OCI-M2 (cell line): ENCODE measurements at regions not wholly inside any gene's neighbourhood (a gene's known extent, or its start where the extent isn't known, plus 50 kb on each side); places are given as distances from the start of the nearest gene placed in this dataset.

Experiments used
- DNase-seq: peaks from one replicate; lab custom pipeline; 2025; ENCODE audit not compliant: unreplicated experiment; lab: John Stamatoyannopoulos, UW

- no peak for DNase-seq
Observed at GRCh38 chr3:161794551-161794950, 297.9 kb downstream of the OTOL1 start.

- no peak for DNase-seq
Observed at GRCh38 chr3:161796312-161796711, 299.7 kb downstream of the OTOL1 start.

- no peak for DNase-seq
Observed at GRCh38 chr3:161796780-161797179, 300.2 kb downstream of the OTOL1 start.

GRCh38 chr3:161798016-161798415 is 301.4 kb downstream of the OTOL1 start:
- no peak for DNase-seq

- no peak for DNase-seq
Observed at GRCh38 chr3:161800985-161801559, 304.5 kb downstream of the OTOL1 start.

- no peak for DNase-seq
Observed at GRCh38 chr3:161818106-161818505, 321.5 kb downstream of the OTOL1 start.

- no peak for DNase-seq
Observed at GRCh38 chr3:161821591-161821990, 325.0 kb downstream of the OTOL1 start.

GRCh38 chr3:161822291-161822690 is 325.7 kb downstream of the OTOL1 start:
- no peak for DNase-seq

GRCh38 chr3:161823910-161824309 is 327.3 kb downstream of the OTOL1 start:
- no peak for DNase-seq

GRCh38 chr3:161838021-161838420 is 341.4 kb downstream of the OTOL1 start:
- no peak for DNase-seq

- DNase-seq: no peak
Observed at GRCh38 chr3:161848376-161848775, 351.8 kb downstream of the OTOL1 start.

GRCh38 chr3:161851941-161852566 is 355.4 kb downstream of the OTOL1 start:
- no peak for DNase-seq

GRCh38 chr3:161852744-161853143 is 356.1 kb downstream of the OTOL1 start:
- DNase-seq: no peak

- no peak for DNase-seq
Observed at GRCh38 chr3:161854232-161854771, 357.7 kb downstream of the OTOL1 start.

- DNase-seq: no peak
Observed at GRCh38 chr3:161859057-161859456, 362.4 kb downstream of the OTOL1 start.

GRCh38 chr3:161859865-161860450 is 363.4 kb downstream of the OTOL1 start:
- DNase-seq: no peak

- no peak for DNase-seq
Observed at GRCh38 chr3:161863775-161864174, 367.2 kb downstream of the OTOL1 start.

GRCh38 chr3:161866176-161866575 is 369.6 kb downstream of the OTOL1 start:
- no peak for DNase-seq

GRCh38 chr3:161875483-161875882 is 378.9 kb downstream of the OTOL1 start:
- no peak for DNase-seq

GRCh38 chr3:161879470-161879869 is 382.9 kb downstream of the OTOL1 start:
- DNase-seq: no peak

- no peak for DNase-seq
Observed at GRCh38 chr3:161884830-161885229, 388.2 kb downstream of the OTOL1 start.

- no peak for DNase-seq
Observed at GRCh38 chr3:161890147-161890625, 393.6 kb downstream of the OTOL1 start.
